Fibroblast of peridontal ligament (primary cell): ENCODE measurements at regions not wholly inside any gene's neighbourhood (a gene's known extent, or its start where the extent isn't known, plus 50 kb on each side); places are given as distances from the start of the nearest gene placed in this dataset.
A peak's percentile ranks its signal among the peaks of the same experiment; 100 is the strongest.
"Not testable (repeated sequence)": the region's sequence is repeated elsewhere in the genome, so short reads cannot be mapped to it uniquely, and the experiment has no call there.

Experiments used
- DNase-seq: peaks from one replicate; pipeline ENCODE4 v3.0.0-alpha.2; 2010; ENCODE audit errors: extremely low read depth

- DNase-seq: peak; percentile 1
Observed at GRCh38 chr20:55160996-55161395, 685.6 kb downstream of the DOK5 start.

- no peak for DNase-seq
Observed at GRCh38 chr20:55160037-55160436, 684.6 kb downstream of the DOK5 start.

- no peak for DNase-seq
Observed at GRCh38 chr20:55159230-55159629, 683.8 kb downstream of the DOK5 start.

- DNase-seq: no peak
Observed at GRCh38 chr20:55158446-55158845, 683.1 kb downstream of the DOK5 start.

GRCh38 chr20:55155360-55155759, 680.0 kb downstream of the DOK5 start:
- DNase-seq: no peak

GRCh38 chr20:55153001-55153645, 677.7 kb downstream of the DOK5 start:
- DNase-seq: no peak

GRCh38 chr20:55151171-55151570, 675.8 kb downstream of the DOK5 start:
- DNase-seq: no peak

GRCh38 chr20:55143601-55144000, 668.2 kb downstream of the DOK5 start:
- DNase-seq: no peak

GRCh38 chr20:55142932-55143331, 667.5 kb downstream of the DOK5 start:
- no peak for DNase-seq

GRCh38 chr20:55140631-55141030, 665.2 kb downstream of the DOK5 start:
- no peak for DNase-seq

- DNase-seq: no peak
Observed at GRCh38 chr20:55139173-55139765, 663.9 kb downstream of the DOK5 start.

GRCh38 chr20:55135923-55136322, 660.5 kb downstream of the DOK5 start:
- DNase-seq: no peak

- no peak for DNase-seq
Observed at GRCh38 chr20:55132523-55132922, 657.1 kb downstream of the DOK5 start.

- DNase-seq: not testable (repeated sequence)
Observed at GRCh38 chr20:55117577-55117976, 642.2 kb downstream of the DOK5 start.

- DNase-seq: no peak
Observed at GRCh38 chr20:55116598-55116997, 641.2 kb downstream of the DOK5 start.

- no peak for DNase-seq
Observed at GRCh38 chr20:55103188-55103587, 627.8 kb downstream of the DOK5 start.

- no peak for DNase-seq
Observed at GRCh38 chr20:55099251-55099650, 623.9 kb downstream of the DOK5 start.

GRCh38 chr20:55097621-55098020, 622.2 kb downstream of the DOK5 start:
- DNase-seq: no peak

GRCh38 chr20:55095745-55096400, 620.5 kb downstream of the DOK5 start:
- no peak for DNase-seq

- no peak for DNase-seq
Observed at GRCh38 chr20:55094353-55094861, 619.0 kb downstream of the DOK5 start.

GRCh38 chr20:55090286-55090685, 614.9 kb downstream of the DOK5 start:
- DNase-seq: no peak

- no peak for DNase-seq
Observed at GRCh38 chr20:55086421-55086820, 611.0 kb downstream of the DOK5 start.

- no peak for DNase-seq
Observed at GRCh38 chr20:55079917-55080316, 604.5 kb downstream of the DOK5 start.
